ENCODE measurements at regions not wholly inside any gene's neighbourhood (a gene's known extent, or its start where the extent isn't known, plus 50 kb on each side); places are given as distances from the start of the nearest gene placed in this dataset.
"Not testable (repeated sequence)": the region's sequence is repeated elsewhere in the genome, so short reads cannot be mapped to it uniquely, and the experiment has no call there.

DNA sequence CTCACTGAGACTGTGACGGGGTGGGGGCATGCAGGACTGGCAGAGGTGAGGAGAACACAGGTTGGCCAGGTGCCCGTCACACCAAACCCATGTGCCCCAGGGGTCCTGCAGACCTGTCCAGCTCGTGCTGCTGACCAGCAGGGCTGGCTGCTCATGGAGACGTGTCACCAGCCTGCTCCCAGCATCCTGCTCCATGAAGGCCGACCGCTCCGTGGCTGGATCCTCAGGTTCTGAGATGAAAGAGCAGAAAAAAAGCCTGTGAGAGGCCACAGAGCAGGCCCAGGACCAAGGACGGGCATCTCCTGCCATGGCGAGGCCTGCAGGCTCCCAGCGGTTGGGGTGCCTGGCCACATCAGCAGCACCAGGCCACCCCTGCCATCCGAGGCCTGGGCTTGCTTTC is 71.7 kb upstream of the DRD5 start:
- no peak for DNase-seq (ENCODE audit: low read depth)
- TF ChIP-seq, protein P1, sequence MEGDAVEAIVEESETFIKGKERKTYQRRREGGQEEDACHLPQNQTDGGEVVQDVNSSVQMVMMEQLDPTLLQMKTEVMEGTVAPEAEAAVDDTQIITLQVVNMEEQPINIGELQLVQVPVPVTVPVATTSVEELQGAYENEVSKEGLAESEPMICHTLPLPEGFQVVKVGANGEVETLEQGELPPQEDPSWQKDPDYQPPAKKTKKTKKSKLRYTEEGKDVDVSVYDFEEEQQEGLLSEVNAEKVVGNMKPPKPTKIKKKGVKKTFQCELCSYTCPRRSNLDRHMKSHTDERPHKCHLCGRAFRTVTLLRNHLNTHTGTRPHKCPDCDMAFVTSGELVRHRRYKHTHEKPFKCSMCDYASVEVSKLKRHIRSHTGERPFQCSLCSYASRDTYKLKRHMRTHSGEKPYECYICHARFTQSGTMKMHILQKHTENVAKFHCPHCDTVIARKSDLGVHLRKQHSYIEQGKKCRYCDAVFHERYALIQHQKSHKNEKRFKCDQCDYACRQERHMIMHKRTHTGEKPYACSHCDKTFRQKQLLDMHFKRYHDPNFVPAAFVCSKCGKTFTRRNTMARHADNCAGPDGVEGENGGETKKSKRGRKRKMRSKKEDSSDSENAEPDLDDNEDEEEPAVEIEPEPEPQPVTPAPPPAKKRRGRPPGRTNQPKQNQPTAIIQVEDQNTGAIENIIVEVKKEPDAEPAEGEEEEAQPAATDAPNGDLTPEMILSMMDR (conservative IDR thresholded peaks at IDR 0.05; ENCODE audit: low read length): no peak
- H3K4me3 ChIP-seq (ENCODE audit: low read length): no peak overlapping the region

DNA sequence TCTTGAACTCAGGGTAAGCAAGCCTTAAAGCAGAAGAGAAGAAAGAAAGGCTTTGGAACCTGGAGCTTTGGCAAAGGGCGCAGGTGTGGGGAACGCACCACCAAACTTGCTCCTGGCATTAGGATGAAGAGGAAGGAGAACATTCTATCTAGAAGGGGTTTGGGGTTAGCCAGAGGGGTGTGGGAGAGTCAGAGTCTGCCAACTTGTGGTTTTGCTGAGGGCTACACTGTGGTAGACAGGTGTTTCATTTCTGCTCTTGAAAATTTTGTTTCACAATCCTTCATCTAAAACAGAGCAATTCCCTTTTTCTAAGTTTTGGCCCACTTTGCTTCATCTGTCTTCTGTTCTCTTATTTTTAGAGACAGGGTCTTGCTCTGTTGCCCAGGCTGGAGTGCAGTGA is 66.2 kb upstream of the DRD5 start:
- not testable (repeated sequence) for DNase-seq (ENCODE audit: low read depth); H3K4me3 ChIP-seq (ENCODE audit: low read length)

DNA sequence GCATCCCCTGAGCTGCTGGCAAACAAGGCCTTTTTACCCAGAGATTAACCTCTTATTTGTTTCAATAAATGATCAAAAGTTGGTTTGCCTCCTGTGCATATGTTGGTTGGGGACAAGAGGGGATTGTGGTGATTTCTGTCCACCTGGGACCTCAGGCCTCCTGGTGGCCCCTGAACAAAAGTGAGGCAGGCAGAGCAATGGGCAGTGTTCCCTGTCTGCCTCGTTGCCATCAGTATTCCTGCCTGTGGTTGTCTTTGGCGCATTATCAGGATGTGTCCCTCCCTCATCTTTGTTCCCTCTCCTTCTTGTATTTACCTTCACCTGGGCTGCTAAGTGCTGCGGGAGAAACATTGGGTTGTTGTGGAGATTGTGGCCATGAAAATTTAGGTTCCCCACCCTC is 65.3 kb upstream of the DRD5 start:
- no peak overlapping the region for H3K4me3 ChIP-seq (ENCODE audit: low read length)
- DNase-seq (ENCODE audit: low read depth): no peak
- TF ChIP-seq, protein P1 (conservative IDR thresholded peaks at IDR 0.05; ENCODE audit: low read length): no peak

DNA sequence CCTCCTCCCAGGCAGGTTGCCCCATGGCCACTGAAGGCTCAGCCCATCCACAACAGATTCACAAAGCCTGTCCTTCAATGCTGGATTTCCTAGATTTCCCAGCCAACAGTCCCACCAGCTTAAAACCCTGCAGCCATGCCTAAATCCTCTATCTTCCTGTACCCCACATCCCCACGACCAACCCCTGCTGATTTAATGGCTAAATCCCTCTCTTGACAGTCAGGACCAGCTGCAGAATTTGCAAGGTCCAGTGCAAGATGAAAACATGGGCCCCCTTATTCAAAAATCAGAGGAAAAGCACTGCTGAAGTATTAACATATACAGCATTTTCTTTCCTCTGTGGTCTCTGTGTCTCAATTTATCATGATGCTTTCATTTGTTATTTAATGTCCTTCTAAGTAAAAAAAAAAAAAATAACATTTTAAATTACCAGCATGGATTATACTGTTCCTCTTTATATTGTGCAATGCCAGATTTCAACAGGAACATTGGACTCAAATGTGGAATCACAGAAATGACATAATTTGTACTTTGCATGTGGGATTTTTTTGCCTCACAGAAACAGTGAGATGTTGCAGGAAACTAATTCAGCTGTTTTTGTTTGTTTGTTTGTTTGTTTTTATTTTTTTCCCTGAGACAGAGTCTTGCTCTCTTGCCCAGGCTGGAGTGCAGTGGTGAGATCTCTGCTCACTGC is 63.0 kb upstream of the DRD5 start:
- not testable (repeated sequence) for H3K4me3 ChIP-seq (ENCODE audit: low read length); DNase-seq (ENCODE audit: low read depth)

DNA sequence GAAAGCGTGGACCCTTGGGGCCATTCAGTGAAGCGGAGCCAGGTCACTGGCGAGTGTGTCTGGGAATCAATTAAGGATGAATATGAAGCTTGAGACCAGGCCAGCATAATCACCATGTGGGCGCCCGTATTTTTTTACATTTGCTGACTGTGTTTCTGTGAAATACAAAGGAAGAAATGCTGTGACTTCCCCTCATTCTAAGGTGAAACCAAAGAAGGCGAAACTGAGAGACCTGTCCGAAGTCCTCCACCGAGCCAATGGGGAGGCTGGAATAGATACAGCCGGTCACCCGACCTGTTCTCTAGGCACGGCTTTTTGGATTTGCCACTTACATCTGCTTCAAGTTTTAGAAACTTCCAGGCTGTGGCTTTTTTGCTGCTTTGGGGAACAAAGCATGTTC is 59.3 kb upstream of the DRD5 start:
- not testable (repeated sequence) for DNase-seq (ENCODE audit: low read depth); H3K4me3 ChIP-seq (ENCODE audit: low read length)

Data from AG10803 (cell line).